Kidney epithelial cell (primary cell): ENCODE measurements at regions not wholly inside any gene's neighbourhood (a gene's known extent, or its start where the extent isn't known, plus 50 kb on each side); places are given as distances from the start of the nearest gene placed in this dataset.
"Not testable (repeated sequence)": the region's sequence is repeated elsewhere in the genome, so short reads cannot be mapped to it uniquely, and the experiment has no call there.

Source experiments
- DNase-seq: peaks from one replicate; pipeline ENCODE4 v3.0.0-alpha.2; 2010; ENCODE audit warnings: low read depth
- H3K27me3 ChIP-seq: 2 replicates; pipeline ENCODE4 v1.6.0; 2011; ENCODE audit warnings: low read length; ENCODE audit not compliant: control insufficient read depth, insufficient read depth
- H3K36me3 ChIP-seq: 2 replicates; pipeline ENCODE4 v1.5.1; 2011; ENCODE audit warnings: low read length; ENCODE audit not compliant: control insufficient read depth, insufficient read depth
- H3K4me3 ChIP-seq: 2 replicates; pipeline ENCODE4 v1.5.1; 2011; ENCODE audit warnings: low read depth, mild to moderate bottlenecking, control low read depth, low read length
- TF ChIP-seq, protein P1 (sequence below): IDR thresholded peaks from 2 replicates; pipeline ENCODE4 v1.5.1; 2011; ENCODE audit warnings: mild to moderate bottlenecking, moderate library complexity, low read length, control low read depth, inconsistent platforms; ENCODE audit not compliant: insufficient read depth, poor library complexity, severe bottlenecking

DNA sequence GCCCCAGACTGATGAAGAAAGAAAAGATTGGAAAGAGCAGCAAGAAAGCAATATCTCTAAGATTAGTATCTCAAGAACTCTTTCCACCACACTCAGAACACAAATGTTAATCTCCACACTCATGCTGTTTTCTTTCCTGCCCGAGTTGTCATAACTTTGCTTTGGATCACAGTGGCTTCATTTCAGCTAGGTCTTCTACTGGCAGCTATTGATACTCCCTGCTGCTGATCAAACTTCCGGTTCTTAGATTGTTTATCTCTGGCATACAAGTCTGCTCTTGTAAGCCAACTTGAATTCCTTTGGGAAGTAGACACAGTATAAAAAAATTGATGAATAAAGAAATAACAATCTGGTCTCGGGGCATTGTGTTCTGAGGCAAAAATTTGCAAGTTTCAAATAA, 77.7 kb upstream of the SPEF2 start:
- H3K4me3 ChIP-seq = no peak overlapping the region
- TF ChIP-seq, protein P1, sequence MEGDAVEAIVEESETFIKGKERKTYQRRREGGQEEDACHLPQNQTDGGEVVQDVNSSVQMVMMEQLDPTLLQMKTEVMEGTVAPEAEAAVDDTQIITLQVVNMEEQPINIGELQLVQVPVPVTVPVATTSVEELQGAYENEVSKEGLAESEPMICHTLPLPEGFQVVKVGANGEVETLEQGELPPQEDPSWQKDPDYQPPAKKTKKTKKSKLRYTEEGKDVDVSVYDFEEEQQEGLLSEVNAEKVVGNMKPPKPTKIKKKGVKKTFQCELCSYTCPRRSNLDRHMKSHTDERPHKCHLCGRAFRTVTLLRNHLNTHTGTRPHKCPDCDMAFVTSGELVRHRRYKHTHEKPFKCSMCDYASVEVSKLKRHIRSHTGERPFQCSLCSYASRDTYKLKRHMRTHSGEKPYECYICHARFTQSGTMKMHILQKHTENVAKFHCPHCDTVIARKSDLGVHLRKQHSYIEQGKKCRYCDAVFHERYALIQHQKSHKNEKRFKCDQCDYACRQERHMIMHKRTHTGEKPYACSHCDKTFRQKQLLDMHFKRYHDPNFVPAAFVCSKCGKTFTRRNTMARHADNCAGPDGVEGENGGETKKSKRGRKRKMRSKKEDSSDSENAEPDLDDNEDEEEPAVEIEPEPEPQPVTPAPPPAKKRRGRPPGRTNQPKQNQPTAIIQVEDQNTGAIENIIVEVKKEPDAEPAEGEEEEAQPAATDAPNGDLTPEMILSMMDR = no peak
- H3K27me3 ChIP-seq = no peaks in the 10 kb centered on the region
- DNase-seq = no peak
- H3K36me3 ChIP-seq = no peaks in the 10 kb centered on the region

DNA sequence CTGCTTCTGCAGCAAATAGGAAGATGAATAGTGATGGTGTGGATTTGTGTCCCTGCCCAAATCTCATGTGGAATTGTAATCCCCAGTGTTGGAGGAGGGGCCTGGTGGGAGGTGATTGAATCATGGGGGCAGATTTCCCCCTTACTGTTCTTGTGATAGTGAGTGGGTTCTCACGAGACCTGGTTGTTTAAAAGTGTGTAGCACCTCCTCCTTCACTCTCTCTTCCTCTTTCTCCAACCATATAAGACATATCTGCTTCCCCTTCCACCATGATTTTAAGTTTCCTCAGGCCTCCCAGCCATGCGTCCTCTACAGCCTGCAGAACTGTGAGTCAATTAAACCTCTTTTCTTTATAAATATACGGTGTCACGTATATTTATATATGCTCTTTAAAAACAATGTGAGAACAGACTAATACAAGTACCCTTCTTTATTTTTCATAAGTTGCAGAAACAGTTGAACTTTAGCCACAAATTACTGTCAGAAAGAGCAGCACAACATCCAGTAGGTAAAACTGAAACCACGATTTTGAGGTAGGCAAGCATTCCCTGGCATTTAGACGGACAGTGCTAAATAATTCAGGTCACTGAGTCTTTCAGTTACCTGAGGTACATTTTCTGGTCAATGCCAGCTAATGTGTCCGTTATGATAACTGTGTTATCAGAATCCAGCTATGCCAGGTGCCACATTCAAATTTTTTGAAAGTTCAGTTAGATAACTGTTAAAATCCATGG, 79.3 kb upstream of the SPEF2 start:
- DNase-seq = no peak
- no peak overlapping the region for H3K4me3 ChIP-seq
- H3K27me3 ChIP-seq = no peaks in the 10 kb centered on the region
- TF ChIP-seq, protein P1 = no peak
- H3K36me3 ChIP-seq = no peaks in the 10 kb centered on the region

DNA sequence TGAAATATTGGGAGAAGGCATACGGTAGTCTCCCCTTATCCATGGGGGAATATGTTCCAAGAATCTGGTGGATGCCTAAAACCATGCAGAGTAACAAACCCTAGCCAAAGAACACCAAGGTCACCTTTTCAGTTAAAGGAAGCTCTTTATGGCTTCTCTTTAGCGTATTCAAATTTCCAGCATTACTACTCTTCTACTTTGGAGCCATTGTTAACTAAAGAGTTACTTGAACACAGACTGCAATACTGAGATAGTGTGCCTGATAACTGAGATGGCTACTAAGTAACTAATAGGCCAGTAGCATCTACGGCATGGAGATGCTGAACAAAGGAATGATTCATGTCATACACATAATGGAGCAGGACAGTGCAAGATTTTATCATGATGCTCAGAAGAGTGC, 84.5 kb upstream of the SPEF2 start:
- no peak for DNase-seq
- Histone ChIP-seq H3K4me3 (no peak overlapping the region), H3K36me3 (no peaks in the 10 kb centered on the region), H3K27me3 (no peaks in the 10 kb centered on the region)
- TF ChIP-seq, protein P1 = no peak

DNA sequence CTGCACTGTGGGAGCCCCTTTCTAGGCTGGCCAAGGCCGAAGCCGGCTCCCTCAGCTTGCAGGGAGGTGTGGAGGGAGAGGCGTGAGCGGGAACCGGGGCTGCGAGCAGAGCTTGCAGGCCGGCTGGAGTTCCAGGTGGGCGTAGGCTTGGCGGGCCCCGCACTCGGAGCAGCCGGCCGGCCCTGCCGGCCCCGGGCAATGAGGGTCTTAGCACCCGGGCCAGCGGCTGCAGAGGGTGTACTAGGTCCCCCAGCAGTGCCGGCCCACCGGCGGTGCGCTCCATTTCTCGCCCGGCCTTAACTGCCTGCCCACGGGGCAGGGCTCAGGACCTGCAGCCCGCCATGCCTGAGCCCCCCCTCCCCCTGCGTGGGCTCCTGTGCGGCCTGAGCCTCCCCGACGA, 86.1 kb upstream of the SPEF2 start:
- not testable (repeated sequence) for DNase-seq, H3K27me3 ChIP-seq, H3K4me3 ChIP-seq, H3K36me3 ChIP-seq

DNA sequence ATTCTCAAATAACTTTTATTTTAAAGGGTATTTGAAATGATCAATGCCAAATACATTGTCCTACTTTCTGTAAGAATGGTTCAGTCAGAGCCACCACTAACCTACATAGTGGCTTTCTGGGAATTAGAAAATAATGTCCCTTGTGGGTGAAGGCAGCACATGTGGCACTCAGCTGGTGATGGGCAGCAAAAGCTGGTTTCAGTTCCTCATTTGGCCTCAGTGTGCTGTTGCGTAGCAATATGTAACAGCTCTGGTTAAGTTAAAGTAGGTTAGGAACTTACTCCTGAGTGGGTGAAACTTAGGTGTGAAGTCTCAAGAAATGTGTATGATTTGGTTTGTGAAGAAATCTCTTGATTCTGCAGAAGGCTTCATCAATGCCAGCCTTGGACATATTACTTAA, 99.6 kb upstream of the SPEF2 start:
- TF ChIP-seq, protein P1 = no peak
- H3K4me3 ChIP-seq = no peak overlapping the region
- H3K36me3 ChIP-seq = no peaks in the 10 kb centered on the region
- DNase-seq = no peak
- H3K27me3 ChIP-seq = no peaks in the 10 kb centered on the region

DNA sequence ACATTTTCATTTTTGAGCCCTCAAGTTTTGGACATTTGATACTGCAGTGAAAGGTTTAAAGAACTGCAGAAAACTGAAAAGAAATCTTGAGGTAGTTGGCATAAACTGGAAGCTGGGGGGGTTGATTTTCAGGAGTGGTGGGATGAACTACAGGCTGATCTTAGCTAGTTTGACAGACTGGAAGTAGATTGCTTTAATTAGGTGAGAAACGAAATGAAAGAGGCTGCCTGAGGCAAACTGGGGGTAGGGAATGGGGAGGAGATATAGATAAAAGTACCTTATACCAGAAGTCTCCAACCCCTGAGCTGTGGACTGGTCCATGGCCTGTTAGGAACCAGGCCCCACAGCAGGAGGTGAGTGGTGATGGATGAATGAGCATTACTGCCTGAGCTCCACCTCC, 101.4 kb upstream of the SPEF2 start:
- H3K4me3 ChIP-seq = no peak overlapping the region
- no peaks in the 10 kb centered on the region for H3K27me3 ChIP-seq
- DNase-seq = no peak
- H3K36me3 ChIP-seq = no peaks in the 10 kb centered on the region
- TF ChIP-seq, protein P1 = no peak
